ENCODE measurements at regions not wholly inside any gene's neighbourhood (a gene's known extent, or its start where the extent isn't known, plus 50 kb on each side); places are given as distances from the start of the nearest gene placed in this dataset.

GRCh38 chr21:31450980-31451379, 106.9 kb upstream of the TIAM1 start:
- intact Hi-C loops (cut with micrococcal nuclease): no loop called here
- Histone ChIP-seq H2AFZ (ENCODE audit: low read depth, low read length) (no peak overlapping the region), H3K9me3 (replicated peaks; ENCODE audit: control insufficient read depth, insufficient read depth, low read length) (no peaks in the 10 kb centered on the region), H3K4me1 (ENCODE audit: control insufficient read depth, extremely low read depth, insufficient read depth, low read length) (no peaks in the 10 kb centered on the region), H3K4me2 (ENCODE audit: insufficient read depth, low read length) (no peak overlapping the region), H3K9me1 (replicated peaks; ENCODE audit: control insufficient read depth, extremely low read depth, insufficient read depth, low read length) (no peaks in the 10 kb centered on the region), H3K9ac (replicated peaks; ENCODE audit: extremely low read depth, insufficient read depth, low read length) (no peak overlapping the region), H3K27me3 (ENCODE audit: control insufficient read depth in 2 of 2, insufficient read depth in 2 of 2, low read length in 2 of 2) (no peaks in the 10 kb centered on the region), H4K20me1 (replicated peaks; ENCODE audit: control insufficient read depth, extremely low read depth, insufficient read depth, low read length) (no peaks in the 10 kb centered on the region), H3K36me3 (ENCODE audit: control insufficient read depth in 2 of 2, extremely low read depth in 1 of 2, insufficient read depth in 2 of 2, low read length in 2 of 2) (no peaks in the 10 kb centered on the region), H3K27ac (ENCODE audit: insufficient read depth, low read depth, low read length) (no peak overlapping the region), H3K4me3 (replicated peaks in 1 of 3; ENCODE audit: insufficient read depth in 1 of 3, low read depth in 1 of 3, low read length in 3 of 3) (no peak overlapping the region), H3K79me2 (ENCODE audit: control insufficient read depth, insufficient read depth, low read length) (no peaks in the 10 kb centered on the region)
- TF ChIP-seq CTCF (IDR thresholded peaks at IDR 0.05; ENCODE audit: extremely low read depth in 1 of 2, insufficient read depth in 1 of 2, low read depth in 1 of 2, low read length in 2 of 2): no peak
- TF ChIP-seq POLR2AphosphoS5 (IDR thresholded peaks at IDR 0.05; ENCODE audit: insufficient read depth, low read depth, low read length): no peak
- TF ChIP-seq GATA2 (IDR thresholded peaks at IDR 0.05; ENCODE audit: insufficient read depth, insufficient read length, low read depth, low read length): no peak
- TF ChIP-seq EZH2 (IDR thresholded peaks at IDR 0.05; ENCODE audit: borderline replicate concordance, low read depth, low read length, severe bottlenecking): no peak
- TF ChIP-seq POLR2A (IDR thresholded peaks at IDR 0.05; ENCODE audit: low read depth, low read length): no peak
- TF ChIP-seq JUN (IDR thresholded peaks at IDR 0.05; ENCODE audit: borderline replicate concordance, insufficient read depth, insufficient read length, low read depth): no peak
- no peak for TF ChIP-seq MAX (IDR thresholded peaks at IDR 0.05; ENCODE audit: insufficient read depth, insufficient read length)
- TF ChIP-seq MYC (IDR thresholded peaks at IDR 0.05; ENCODE audit: low read depth, low read length): no peak
- no peak for TF ChIP-seq FOS (IDR thresholded peaks at IDR 0.05; ENCODE audit: borderline replicate concordance, insufficient read depth, low read length)
- no peak for FAIRE-seq
- no peak for DNase-seq (ENCODE audit: low read depth, low spot score)
- no TSS peak for BruUV-seq (replicated peaks)
- CTCF ChIA-PET: no interaction called here
- dilution Hi-C loops (cut with MboI; ENCODE audit: extremely low pct_ligation_motif_present, low sequenced_read_pairs): no loop called here
- POLR2A ChIA-PET: no interaction called here
